GM12878 (cell line): ENCODE measurements at regions not wholly inside any gene's neighbourhood (a gene's known extent, or its start where the extent isn't known, plus 50 kb on each side); places are given as distances from the start of the nearest gene placed in this dataset.

ENCODE experiments used
- ATAC-seq: fragments of 200-7000 bp; cut with Tn5 transposase; 3 replicates; pipeline ENCODE4 v1.9.1; 2020; ENCODE audit warnings: mild to moderate bottlenecking, moderate library complexity
- BruUV-seq: library from RNA; stranded (reverse); fragments of 400-500 nt; replicated peaks from 2 replicates; lab custom pipeline; 2021; lab: Mats Ljungman, UMichigan
- CTCF ChIA-PET: fragments of 300-600 bp; sonication (Branson Sonifier 250); formaldehyde crosslinking; extraction: SDS; loops from one replicate; lab custom pipeline; 2021; ENCODE audit warnings: inconsistent platforms; lab: Yijun Ruan, JAX
- POLR2A ChIA-PET: fragments of 350-600 bp; formaldehyde crosslinking; extraction: SDS; loops from one replicate; lab custom pipeline; 2021; ENCODE audit warnings: inconsistent platforms; lab: Charles Lee
- RAD21 ChIA-PET: fragments of 300-600 bp; sonication (Branson Sonifier 250); formaldehyde crosslinking; loops from one replicate; lab custom pipeline; 2023; ENCODE audit warnings: antibody characterized with exemption; ENCODE audit not compliant: unreplicated experiment; lab: Charles Lee
- SMC1A ChIA-PET: fragments of 300-600 bp; sonication (Branson Sonifier 250); formaldehyde crosslinking; loops from one replicate; lab custom pipeline; 2023; ENCODE audit not compliant: unreplicated experiment, uncharacterized antibody; lab: Charles Lee
- DNase-seq: peaks from one replicate; pipeline ENCODE4 v3.0.0-alpha.2; 2011; ENCODE audit warnings: low read depth, low spot score
- FAIRE-seq: peaks from 3 replicates; lab custom pipeline; 2011; peaks lifted over from hg19 to GRCh38; lab: Jason Lieb, UNC
- H2AFZ ChIP-seq: 2 replicates; pipeline ENCODE4 v1.6.0; 2011; ENCODE audit warnings: low read depth, low read length, control low read depth; ENCODE audit not compliant: control insufficient read depth
- H3K27ac ChIP-seq: 2 replicates; pipeline ENCODE4 v1.5.1; 2011; ENCODE audit warnings: control low read depth; ENCODE audit not compliant: control insufficient read depth, insufficient read depth
- H3K27me3 ChIP-seq, 2 experiments: replicated peaks in 1 of 2; 2 replicates each; pipeline versions ENCODE4 v1.6.0 to v1.6.1; 2011; ENCODE audit warnings: low read length in 1 of 2; ENCODE audit not compliant: control insufficient read depth in 2 of 2, insufficient read depth in 2 of 2
- H3K36me3 ChIP-seq, 2 experiments: 2 replicates each; pipeline ENCODE4 v1.5.1; 2011; ENCODE audit warnings: low read length in 1 of 2; ENCODE audit not compliant: control insufficient read depth in 2 of 2, insufficient read depth in 2 of 2
- H3K4me1 ChIP-seq: 2 replicates; pipeline ENCODE4 v1.6.1; 2011; ENCODE audit warnings: mild to moderate bottlenecking, low read length, moderate library complexity, mixed read lengths; ENCODE audit not compliant: control insufficient read depth, insufficient read depth
- H3K4me2 ChIP-seq: 2 replicates; pipeline ENCODE4 v1.6.0; 2011; ENCODE audit warnings: control low read depth; ENCODE audit not compliant: control insufficient read depth, insufficient read depth
- H3K4me3 ChIP-seq: fragments of 200-600 bp; sonication (generic); 2 replicates; pipeline ENCODE4 v1.5.1; 2016
- H3K79me2 ChIP-seq: 2 replicates; pipeline ENCODE4 v1.6.0; 2011; ENCODE audit warnings: low read length; ENCODE audit not compliant: control insufficient read depth, insufficient read depth
- H3K9ac ChIP-seq: 2 replicates; pipeline ENCODE4 v1.8.0; 2011; ENCODE audit warnings: low read length, control low read depth, mixed read lengths; ENCODE audit not compliant: control insufficient read depth, insufficient read depth
- H3K9me3 ChIP-seq: replicated peaks from 3 replicates; pipeline ENCODE4 v1.5.1; 2011; ENCODE audit warnings: mild to moderate bottlenecking, low read length; ENCODE audit not compliant: control insufficient read depth, insufficient read depth
- H4K20me1 ChIP-seq: 2 replicates; pipeline ENCODE4 v1.6.0; 2011; ENCODE audit not compliant: control insufficient read depth, insufficient read depth
- ATF3 ChIP-seq: IDR thresholded peaks from 2 replicates; pipeline ENCODE4 v1.6.1; 2011; ENCODE audit warnings: low read depth, mild to moderate bottlenecking, low read length, moderate library complexity, borderline replicate concordance; ENCODE audit errors: extremely low read depth
- CHD4 ChIP-seq: fragments of 200-600 bp; sonication (generic); IDR thresholded peaks from 2 replicates; pipeline ENCODE4 v1.6.1; 2016; ENCODE audit warnings: mild to moderate bottlenecking
- IRF4 ChIP-seq: IDR thresholded peaks from 2 replicates; pipeline ENCODE4 v1.6.1; 2011; ENCODE audit warnings: low read depth, low read length
- LARP7 ChIP-seq: fragments of 450-650 bp; IDR thresholded peaks from 2 replicates; pipeline ENCODE4 v1.6.1; 2017; ENCODE audit warnings: mild to moderate bottlenecking
- SIN3A ChIP-seq: IDR thresholded peaks from 2 replicates; pipeline ENCODE4 v1.6.1; 2012; ENCODE audit warnings: low read depth, low read length, improper control_type of control experiment
- SKIL ChIP-seq: fragments of 450-650 bp; IDR thresholded peaks from 2 replicates; pipeline ENCODE4 v1.6.1; 2017; ENCODE audit warnings: mild to moderate bottlenecking, low read depth, inconsistent platforms; ENCODE audit not compliant: poor library complexity, severe bottlenecking
- WGBS: methylation state at CpG from one replicate; pipeline ENCODE4 v1.1.6; 2016; ENCODE audit warnings: low lambda C conversion rate; ENCODE audit not compliant: insufficient replicate concordance, insufficient coverage; ENCODE audit errors: missing lambda C conversion rate; 5-methylcytosine and 5-hydroxymethylcytosine counted together
- in situ Hi-C: fragments of 300-500 bp; cut with MboI; formaldehyde crosslinking; loops from 9 replicates; pipeline ENCODE4 v1.14.3; 2018; ENCODE audit warnings: mixed read lengths
- intact Hi-C: fragments of 100-400 bp; cut with micrococcal nuclease; formaldehyde crosslinking; loops from one replicate; pipeline ENCODE4 v1.14.2; 2022; ENCODE audit not compliant: unreplicated experiment

GRCh38 chr6:164928728-164929407 lies 380.5 kb downstream of the C6orf118 start:
- no peaks in the 10 kb centered on the region; the same call in 2 of the 3 replicates for H3K9me3 ChIP-seq
- no peak overlapping the region for H3K27ac ChIP-seq
- H3K4me1 ChIP-seq: no peaks in the 10 kb centered on the region
- intact Hi-C loops: loop anchor here (5.0 to 10.0 kb wide), 3 partner anchors 824 to 1512 kb away; no protein-coding TSS in a partner anchor
- no peak overlapping the region for H3K4me3 ChIP-seq
- no TSS peak for BruUV-seq
- no peak for DNase-seq
- no peaks in the 10 kb centered on the region for H3K36me3 ChIP-seq
- TF ChIP-seq IRF4 (no peak), ATF3 (no peak), CHD4 (no peak), SKIL (no peak), SIN3A (no peak), LARP7 (no peak)
- TF ChIP-seq, all 136 proteins: peak for 0
- ChIA-PET CTCF (interaction anchor here (0.7 to 1.6 kb wide), 8 partner anchors 8 to 1758 kb away, joined by 3 to 5 read pairs (median 3); no protein-coding TSS in a partner anchor), RAD21 (no interaction called here), SMC1A (interaction anchor here (0.6 kb wide), 1 partner anchor 96 kb away, joined by 3 read pairs; no protein-coding TSS in a partner anchor), POLR2A (interaction anchor here (0.5 kb wide), 1 partner anchor 19 kb away, joined by 3 read pairs; no protein-coding TSS in a partner anchor)
- Histone ChIP-seq H3K9ac (no peak overlapping the region), H3K4me2 (no peak overlapping the region), H3K27me3 (no peaks in the 10 kb centered on the region), H2AFZ (no peak overlapping the region), H4K20me1 (no peaks in the 10 kb centered on the region), H3K79me2 (no peaks in the 10 kb centered on the region)
- 30% methylated on average over 8 of the region's 8 CpGs for WGBS
- ATAC-seq (no peak), FAIRE-seq (no peak)
- in situ Hi-C loops: no loop called here
